SK-N-SH treated with all-trans-retinoic acid at 6 μM for 48 hours (cell line): ENCODE measurements at regions not wholly inside any gene's neighbourhood (a gene's known extent, or its start where the extent isn't known, plus 50 kb on each side); places are given as distances from the start of the nearest gene placed in this dataset.
A peak's percentile ranks its signal among the peaks of the same experiment; 100 is the strongest.

Source experiments
- ATAC-seq: fragments of 200-7000 bp; cut with Tn5 transposase; 3 replicates; pipeline ENCODE4 v1.9.1; 2020; ENCODE audit warnings: mild to moderate bottlenecking, moderate library complexity
- ARNTL ChIP-seq: fragments of 450-650 bp; formaldehyde crosslinking; IDR thresholded peaks from 2 replicates; pipeline ENCODE4 v1.5.0; 2020; ENCODE audit warnings: low read depth, mild to moderate bottlenecking, moderate library complexity, borderline replicate concordance
- BACH2 ChIP-seq: fragments of 250-450 bp; sonication (Bioruptor Pico); IDR thresholded peaks from 2 replicates; pipeline ENCODE4 v1.9.0; 2021; ENCODE audit warnings: mild to moderate bottlenecking, borderline replicate concordance
- CREB5 ChIP-seq: fragments of 250-450 bp; sonication (Bioruptor Pico); IDR thresholded peaks from 2 replicates; pipeline ENCODE4 v1.5.1; 2020; ENCODE audit warnings: low read depth, mild to moderate bottlenecking, moderate library complexity
- CSDC2 ChIP-seq: fragments of 250-450 bp; sonication (Bioruptor Pico); IDR thresholded peaks from 2 replicates; pipeline ENCODE4 v1.5.0; 2020; ENCODE audit warnings: mild to moderate bottlenecking, moderate library complexity
- CSRNP3 ChIP-seq: fragments of 250-450 bp; sonication (Bioruptor Pico); IDR thresholded peaks from 2 replicates; pipeline ENCODE4 v1.5.1; 2021; ENCODE audit warnings: mild to moderate bottlenecking, moderate library complexity
- ESRRG ChIP-seq: fragments of 250-450 bp; sonication (Bioruptor Pico); IDR thresholded peaks from 2 replicates; pipeline ENCODE4 v1.6.1; 2021; ENCODE audit warnings: mild to moderate bottlenecking
- GLIS3 ChIP-seq: fragments of 250-450 bp; sonication (Bioruptor Pico); IDR thresholded peaks from 2 replicates; pipeline ENCODE4 v1.5.0; 2020; ENCODE audit warnings: mild to moderate bottlenecking, moderate library complexity
- ISL1 ChIP-seq: fragments of 250-450 bp; sonication (Bioruptor Pico); IDR thresholded peaks from 2 replicates; pipeline ENCODE4 v2.1.2; 2022; ENCODE audit warnings: mild to moderate bottlenecking, moderate library complexity
- OSR1 ChIP-seq: fragments of 250-450 bp; sonication (Bioruptor Pico); IDR thresholded peaks from 2 replicates; pipeline ENCODE4 v1.8.0; 2022; ENCODE audit warnings: moderate library complexity, mild to moderate bottlenecking, inconsistent platforms
- PATZ1 ChIP-seq: fragments of 250-450 bp; sonication (Bioruptor Pico); IDR thresholded peaks from 2 replicates; pipeline ENCODE4 v1.8.0; 2020; ENCODE audit warnings: mild to moderate bottlenecking, moderate library complexity, borderline replicate concordance
- POU6F1 ChIP-seq: fragments of 250-450 bp; sonication (Bioruptor Pico); IDR thresholded peaks from 2 replicates; pipeline ENCODE4 v1.8.0; 2021; ENCODE audit warnings: low read depth, mild to moderate bottlenecking, moderate library complexity, borderline replicate concordance
- PPARA ChIP-seq: fragments of 250-450 bp; sonication (Bioruptor Pico); IDR thresholded peaks from 2 replicates; pipeline ENCODE4 v1.5.0; 2020; ENCODE audit warnings: mild to moderate bottlenecking, borderline replicate concordance
- RARB ChIP-seq: fragments of 250-450 bp; sonication (Bioruptor Pico); IDR thresholded peaks from 2 replicates; pipeline ENCODE4 v1.8.0; 2021; ENCODE audit warnings: mild to moderate bottlenecking, moderate library complexity
- SNAI2 ChIP-seq: fragments of 250-450 bp; sonication (Bioruptor Pico); IDR thresholded peaks from 2 replicates; pipeline ENCODE4 v1.5.0; 2020; ENCODE audit warnings: mild to moderate bottlenecking, moderate library complexity
- TCF4 ChIP-seq: fragments of 250-450 bp; sonication (Bioruptor Pico); IDR thresholded peaks from 2 replicates; pipeline ENCODE4 v1.8.0; 2021; ENCODE audit warnings: mild to moderate bottlenecking, moderate library complexity, borderline replicate concordance
- TOX ChIP-seq: fragments of 250-450 bp; sonication (Bioruptor Pico); IDR thresholded peaks from 2 replicates; pipeline ENCODE4 v1.8.0; 2021; ENCODE audit warnings: mild to moderate bottlenecking, moderate library complexity, borderline replicate concordance
- ZC3H10 ChIP-seq: fragments of 250-450 bp; sonication (Bioruptor Pico); IDR thresholded peaks from 2 replicates; pipeline ENCODE4 v1.5.1; 2021; ENCODE audit warnings: mild to moderate bottlenecking, moderate library complexity
- ZFP3 ChIP-seq: fragments of 250-450 bp; sonication (Bioruptor Pico); IDR thresholded peaks from 2 replicates; pipeline ENCODE4 v1.5.0; 2020; ENCODE audit warnings: mild to moderate bottlenecking, moderate library complexity
- ZNF565 ChIP-seq: fragments of 450-650 bp; formaldehyde crosslinking; conservative IDR thresholded peaks from 2 replicates; pipeline ENCODE4 v1.5.0; 2020; ENCODE audit warnings: low read depth, mild to moderate bottlenecking, moderate library complexity
- ZNF70 ChIP-seq: fragments of 450-650 bp; formaldehyde crosslinking; IDR thresholded peaks from 2 replicates; pipeline ENCODE4 v1.5.0; 2020; ENCODE audit warnings: mild to moderate bottlenecking, moderate library complexity
- ZNF8 ChIP-seq: fragments of 450-650 bp; formaldehyde crosslinking; IDR thresholded peaks from 2 replicates; pipeline ENCODE4 v1.5.0; 2020; ENCODE audit warnings: mild to moderate bottlenecking, moderate library complexity

GRCh38 chr6:26194816-26195375 is 107.7 kb downstream of the HFE start:
- ATAC-seq, result no peak
- TF ChIP-seq RARB (CRISPR knock-in tag), result no peak
- no peak for TF ChIP-seq SNAI2 (CRISPR knock-in tag)
- TF ChIP-seq ZNF8, result no peak
- no peak for TF ChIP-seq BACH2 (CRISPR knock-in tag)
- TF ChIP-seq ZFP3 (CRISPR knock-in tag), result no peak
- no peak for TF ChIP-seq OSR1
- TF ChIP-seq ARNTL, result no peak
- TF ChIP-seq POU6F1, result no peak
- TF ChIP-seq PATZ1 (CRISPR knock-in tag), result no peak
- TF ChIP-seq ESRRG (CRISPR knock-in tag), result no peak
- no peak for TF ChIP-seq CREB5 (CRISPR knock-in tag)
- no peak for TF ChIP-seq TOX (CRISPR knock-in tag)

GRCh38 chr6:26195376-26195923 is 108.2 kb downstream of the HFE start:
- ATAC-seq, result peak; percentile 52

GRCh38 chr6:26195924-26196845 is 109.0 kb downstream of the HFE start:
- no peak for ATAC-seq
- no peak for TF ChIP-seq POU6F1
- no peak for TF ChIP-seq ZFP3 (CRISPR knock-in tag)
- TF ChIP-seq ZNF565 (CRISPR knock-in tag), result no peak
- no peak for TF ChIP-seq ZNF70 (CRISPR knock-in tag)
- TF ChIP-seq CREB5 (CRISPR knock-in tag), result no peak
- no peak for TF ChIP-seq SNAI2 (CRISPR knock-in tag)
- TF ChIP-seq GLIS3, result no peak
- TF ChIP-seq RARB (CRISPR knock-in tag), result no peak
- TF ChIP-seq PATZ1 (CRISPR knock-in tag), result no peak

More at GRCh38 chr6:26195376-26195923, 108.2 kb downstream of the HFE start:
- TF ChIP-seq CSDC2 (CRISPR knock-in tag) (no peak), GLIS3 (no peak), OSR1 (no peak), ZC3H10 (CRISPR knock-in tag) (no peak), CREB5 (CRISPR knock-in tag) (no peak), ARNTL (no peak), TCF4 (CRISPR knock-in tag) (no peak), ZNF70 (CRISPR knock-in tag) (no peak), ZFP3 (CRISPR knock-in tag) (no peak), TOX (CRISPR knock-in tag) (no peak), ZNF8 (no peak), PPARA (CRISPR knock-in tag) (no peak), CSRNP3 (CRISPR knock-in tag) (no peak), ISL1 (CRISPR knock-in tag) (no peak)
